ENCODE measurements at regions not wholly inside any gene's neighbourhood (a gene's known extent, or its start where the extent isn't known, plus 50 kb on each side); places are given as distances from the start of the nearest gene placed in this dataset.

- DNase-seq (ENCODE audit: extremely low read depth, low read depth, low spot score), result no peak
Measured at GRCh38 chr2:164044622-164045021, 308.8 kb upstream of the FIGN start.

GRCh38 chr2:164039270-164039669 lies 303.5 kb upstream of the FIGN start:
- DNase-seq (ENCODE audit: extremely low read depth, low read depth, low spot score), result no peak

GRCh38 chr2:164032995-164033394 lies 297.2 kb upstream of the FIGN start:
- DNase-seq (ENCODE audit: extremely low read depth, low read depth, low spot score), result no peak

GRCh38 chr2:164030623-164031022 lies 294.8 kb upstream of the FIGN start:
- no peak for DNase-seq (ENCODE audit: extremely low read depth, low read depth, low spot score)

- no peak for DNase-seq (ENCODE audit: extremely low read depth, low read depth, low spot score)
Measured at GRCh38 chr2:164028814-164029534, 293.2 kb upstream of the FIGN start.

- no peak for DNase-seq (ENCODE audit: extremely low read depth, low read depth, low spot score)
Measured at GRCh38 chr2:164024396-164024795, 288.6 kb upstream of the FIGN start.

- no peak for DNase-seq (ENCODE audit: extremely low read depth, low read depth, low spot score)
Measured at GRCh38 chr2:164023896-164024295, 288.1 kb upstream of the FIGN start.

- DNase-seq (ENCODE audit: extremely low read depth, low read depth, low spot score), result no peak
Measured at GRCh38 chr2:164015328-164016123, 279.7 kb upstream of the FIGN start.

GRCh38 chr2:164014791-164015190 lies 279.0 kb upstream of the FIGN start:
- no peak for DNase-seq (ENCODE audit: extremely low read depth, low read depth, low spot score)

GRCh38 chr2:164014068-164014731 lies 278.4 kb upstream of the FIGN start:
- DNase-seq (ENCODE audit: extremely low read depth, low read depth, low spot score), result no peak

GRCh38 chr2:164012581-164012980 lies 276.8 kb upstream of the FIGN start:
- DNase-seq (ENCODE audit: extremely low read depth, low read depth, low spot score), result no peak

- DNase-seq (ENCODE audit: extremely low read depth, low read depth, low spot score), result no peak
Measured at GRCh38 chr2:164009756-164010337, 274.0 kb upstream of the FIGN start.

GRCh38 chr2:164008752-164009151 lies 272.9 kb upstream of the FIGN start:
- no peak for DNase-seq (ENCODE audit: extremely low read depth, low read depth, low spot score)

GRCh38 chr2:164006704-164007103 lies 270.9 kb upstream of the FIGN start:
- DNase-seq (ENCODE audit: extremely low read depth, low read depth, low spot score), result no peak

GRCh38 chr2:164000176-164000575 lies 264.4 kb upstream of the FIGN start:
- DNase-seq (ENCODE audit: extremely low read depth, low read depth, low spot score), result no peak

- DNase-seq (ENCODE audit: extremely low read depth, low read depth, low spot score), result no peak
Measured at GRCh38 chr2:163997466-163997865, 261.7 kb upstream of the FIGN start.

- DNase-seq (ENCODE audit: extremely low read depth, low read depth, low spot score), result no peak
Measured at GRCh38 chr2:163990541-163990940, 254.7 kb upstream of the FIGN start.

GRCh38 chr2:163990101-163990500 lies 254.3 kb upstream of the FIGN start:
- DNase-seq (ENCODE audit: extremely low read depth, low read depth, low spot score), result no peak

GRCh38 chr2:163987175-163987940 lies 251.6 kb upstream of the FIGN start:
- no peak for DNase-seq (ENCODE audit: extremely low read depth, low read depth, low spot score)

GRCh38 chr2:163984986-163985385 lies 249.2 kb upstream of the FIGN start:
- DNase-seq (ENCODE audit: extremely low read depth, low read depth, low spot score), result no peak

GRCh38 chr2:163983911-163984310 lies 248.1 kb upstream of the FIGN start:
- DNase-seq (ENCODE audit: extremely low read depth, low read depth, low spot score), result no peak
